Natural killer cell (primary cell): ENCODE measurements at regions not wholly inside any gene's neighbourhood (a gene's known extent, or its start where the extent isn't known, plus 50 kb on each side); places are given as distances from the start of the nearest gene placed in this dataset.

Experiments
- ATAC-seq, 3 donors: fragments of 150-1000 bp in 2 of 3; fragments of 200-7000 bp in 1 of 3; cut with Tn5 transposase; 1 replicate in 1 of 3; 2 replicates in 2 of 3; pipeline ENCODE4 v1.10.0; 2021; ENCODE audit warnings: mild to moderate bottlenecking in 2 of 3, moderate library complexity in 2 of 3
- DNase-seq, 2 donors: peaks; one replicate each; pipeline versions ENCODE4 v3.0.0 to v3.0.0-alpha.2; 2013 to 2021; ENCODE audit warnings: mixed read lengths in 1 of 2
- H3K27ac ChIP-seq: one replicate; pipeline ENCODE4 v1.5.1; 2013; ENCODE audit warnings: mild to moderate bottlenecking, low read length
- H3K27me3 ChIP-seq: one replicate; pipeline ENCODE4 v1.6.1; 2013; ENCODE audit warnings: low read length; ENCODE audit not compliant: control insufficient read depth, insufficient read depth
- H3K36me3 ChIP-seq: one replicate; pipeline ENCODE4 v1.6.1; 2013; ENCODE audit warnings: low read length; ENCODE audit not compliant: control insufficient read depth, insufficient read depth
- H3K4me1 ChIP-seq: one replicate; pipeline ENCODE4 v1.6.1; 2013; ENCODE audit warnings: low read length; ENCODE audit not compliant: control insufficient read depth, insufficient read depth
- H3K4me3 ChIP-seq: one replicate; pipeline ENCODE4 v1.5.1; 2013; ENCODE audit warnings: low read length
- H3K9me3 ChIP-seq: one replicate; pipeline ENCODE4 v1.6.1; 2013; ENCODE audit warnings: low read length; ENCODE audit not compliant: control insufficient read depth, insufficient read depth
- H3K27ac Mint-ChIP-seq, 2 donors: one replicate each; pipeline ENCODE4 v1.8.0; 2022; ENCODE audit warnings: mild to moderate bottlenecking in 2 of 2, mixed read lengths in 2 of 2, moderate library complexity in 1 of 2
- H3K27me3 Mint-ChIP-seq, 2 donors: one replicate each; pipeline ENCODE4 v1.8.0; 2022; ENCODE audit warnings: low read depth in 2 of 2, mixed read lengths in 2 of 2
- H3K36me3 Mint-ChIP-seq: one replicate; pipeline ENCODE4 v1.8.0; 2022; ENCODE audit warnings: mixed read lengths
- H3K4me1 Mint-ChIP-seq, 2 donors: one replicate each; pipeline ENCODE4 v1.8.0; 2022; ENCODE audit warnings: mixed read lengths in 2 of 2
- H3K4me3 Mint-ChIP-seq: one replicate; pipeline ENCODE4 v1.8.0; 2022; ENCODE audit warnings: mild to moderate bottlenecking, moderate library complexity, mixed read lengths
- H3K9me3 Mint-ChIP-seq, 2 donors: one replicate each; pipeline ENCODE4 v1.8.0; 2022; ENCODE audit warnings: mixed read lengths in 2 of 2
- CTCF ChIP-seq: fragments of 200-600 bp; IDR thresholded peaks from one replicate; pipeline ENCODE4 v1.8.0; 2022; ENCODE audit warnings: antibody characterized with exemption
- WGBS: methylation state at CpG from one replicate; pipeline ENCODE4 v1.1.7; 2013; ENCODE audit warnings: missing lambda C conversion rate; ENCODE audit not compliant: insufficient coverage; 5-methylcytosine and 5-hydroxymethylcytosine counted together
- intact Hi-C: fragments of 100-400 bp; cut with micrococcal nuclease; formaldehyde crosslinking; loops from one replicate; pipeline ENCODE4 v1.14.2; 2022

GRCh38 chr20:52833901-52834300 is 138.3 kb upstream of the TSHZ2 start:
- no peak for TF ChIP-seq CTCF
- intact Hi-C loops: no loop called here

GRCh38 chr20:52832151-52832774 is 139.9 kb upstream of the TSHZ2 start:
- peaks cover 0 to 2% of the 10 kb centered on the region in 2 donors for H3K27me3 Mint-ChIP-seq
- Histone ChIP-seq H3K4me1 (no peaks in the 10 kb centered on the region), H3K4me3 (no peak overlapping the region), H3K9me3 (no peaks in the 10 kb centered on the region), H3K27ac (no peak overlapping the region), H3K27me3 (no peaks in the 10 kb centered on the region), H3K36me3 (no peaks in the 10 kb centered on the region)
- no peak overlapping the region for H3K4me3 Mint-ChIP-seq
- H3K36me3 Mint-ChIP-seq: no peaks in the 10 kb centered on the region
- intact Hi-C loops: no loop called here
- H3K27ac Mint-ChIP-seq: no peak overlapping the region
- no peak for TF ChIP-seq CTCF
- peaks cover 0 to 4% of the 10 kb centered on the region in 2 donors for H3K9me3 Mint-ChIP-seq
- WGBS: 95% methylated on average over 3 of the region's 4 CpGs
- no peak for DNase-seq
- no peak for ATAC-seq
- no peaks in the 10 kb centered on the region for H3K4me1 Mint-ChIP-seq

More at GRCh38 chr20:52833901-52834300, 138.3 kb upstream of the TSHZ2 start:
- Mint-ChIP-seq H3K36me3 (no peaks in the 10 kb centered on the region), H3K9me3 (peaks cover 0 to 4% of the 10 kb centered on the region in 2 donors), H3K27me3 (peaks cover 0 to 6% of the 10 kb centered on the region in 2 donors), H3K4me3 (no peak overlapping the region), H3K4me1 (no peaks in the 10 kb centered on the region), H3K27ac (no peak overlapping the region)
- H3K4me3 ChIP-seq: no peak overlapping the region
- H3K4me1 ChIP-seq: no peaks in the 10 kb centered on the region
- DNase-seq (no peak), ATAC-seq (no peak)
- WGBS: 90% methylated on average over 2 of the region's 2 CpGs
- no peak overlapping the region for H3K27ac ChIP-seq
- H3K9me3 ChIP-seq: no peaks in the 10 kb centered on the region
- H3K36me3 ChIP-seq: no peaks in the 10 kb centered on the region
- no peaks in the 10 kb centered on the region for H3K27me3 ChIP-seq

GRCh38 chr20:52830598-52830997 is 141.6 kb upstream of the TSHZ2 start:
- TF ChIP-seq CTCF: no peak
- WGBS: 91% methylated on average over 4 of the region's 4 CpGs
- Mint-ChIP-seq H3K27me3 (no peaks in the 10 kb centered on the region), H3K4me3 (no peak overlapping the region), H3K9me3 (peaks cover 0 to 4% of the 10 kb centered on the region in 2 donors), H3K4me1 (no peaks in the 10 kb centered on the region), H3K36me3 (no peaks in the 10 kb centered on the region), H3K27ac (no peak overlapping the region)
- no peak overlapping the region for H3K4me3 ChIP-seq
- H3K9me3 ChIP-seq: no peaks in the 10 kb centered on the region
- no peak for DNase-seq
- intact Hi-C loops: no loop called here
- no peak overlapping the region for H3K27ac ChIP-seq
- no peaks in the 10 kb centered on the region for H3K36me3 ChIP-seq
- no peak for ATAC-seq
- no peaks in the 10 kb centered on the region for H3K27me3 ChIP-seq
- no peaks in the 10 kb centered on the region for H3K4me1 ChIP-seq

GRCh38 chr20:52829111-52829510 is 143.0 kb upstream of the TSHZ2 start:
- no peaks in the 10 kb centered on the region for H3K36me3 ChIP-seq
- no peak for DNase-seq
- H3K27ac Mint-ChIP-seq: no peak overlapping the region
- H3K27me3 ChIP-seq: no peaks in the 10 kb centered on the region
- intact Hi-C loops: no loop called here
- H3K27me3 Mint-ChIP-seq: no peaks in the 10 kb centered on the region
- no peak overlapping the region for H3K27ac ChIP-seq
- peaks cover 0 to 4% of the 10 kb centered on the region in 2 donors for H3K9me3 Mint-ChIP-seq
- no peaks in the 10 kb centered on the region for H3K4me1 ChIP-seq
- H3K36me3 Mint-ChIP-seq: no peaks in the 10 kb centered on the region
- H3K9me3 ChIP-seq: no peaks in the 10 kb centered on the region
- H3K4me3 ChIP-seq: no peak overlapping the region
- ATAC-seq: no peak
- H3K4me3 Mint-ChIP-seq: no peak overlapping the region
- no peak for TF ChIP-seq CTCF
- H3K4me1 Mint-ChIP-seq: no peaks in the 10 kb centered on the region
